ENCODE measurements at regions not wholly inside any gene's neighbourhood (a gene's known extent, or its start where the extent isn't known, plus 50 kb on each side); places are given as distances from the start of the nearest gene placed in this dataset.

GRCh38 chr18:75358928-75359327, 68.6 kb downstream of the SMIM21 start:
- H3K27ac Mint-ChIP-seq (ENCODE audit: unreplicated experiment) = no peak overlapping the region
- no peak for TF ChIP-seq CTCF (IDR thresholded peaks at IDR 0.05)
- peaks cover 6% of the 10 kb centered on the region for H3K27me3 Mint-ChIP-seq (ENCODE audit: unreplicated experiment)
- peak; percentile 53 for DNase-seq (ENCODE audit: extremely low spot score, unreplicated experiment)
- no peaks in the 10 kb centered on the region for H3K36me3 Mint-ChIP-seq (ENCODE audit: unreplicated experiment)
- H3K4me1 Mint-ChIP-seq (ENCODE audit: unreplicated experiment) = no peaks in the 10 kb centered on the region
- H3K4me3 Mint-ChIP-seq (ENCODE audit: unreplicated experiment) = no peak overlapping the region
- H3K9me3 Mint-ChIP-seq (ENCODE audit: unreplicated experiment) = peaks cover 11% of the 10 kb centered on the region

GRCh38 chr18:75353357-75353756, 74.1 kb downstream of the SMIM21 start:
- peak; percentile 46 for DNase-seq (ENCODE audit: extremely low spot score, unreplicated experiment)
- Mint-ChIP-seq H3K27ac (ENCODE audit: unreplicated experiment) (no peak overlapping the region), H3K9me3 (ENCODE audit: unreplicated experiment) (peaks cover 19% of the 10 kb centered on the region), H3K4me1 (ENCODE audit: unreplicated experiment) (no peaks in the 10 kb centered on the region), H3K36me3 (ENCODE audit: unreplicated experiment) (no peaks in the 10 kb centered on the region), H3K27me3 (ENCODE audit: unreplicated experiment) (no peaks in the 10 kb centered on the region), H3K4me3 (ENCODE audit: unreplicated experiment) (no peak overlapping the region)
- no peak for TF ChIP-seq CTCF (IDR thresholded peaks at IDR 0.05)

- no peak overlapping the region for H3K4me3 Mint-ChIP-seq (ENCODE audit: unreplicated experiment)
- peaks cover 14% of the 10 kb centered on the region for H3K9me3 Mint-ChIP-seq (ENCODE audit: unreplicated experiment)
- no peak for TF ChIP-seq CTCF (IDR thresholded peaks at IDR 0.05)
- no peaks in the 10 kb centered on the region for H3K27me3 Mint-ChIP-seq (ENCODE audit: unreplicated experiment)
- no peak overlapping the region for H3K27ac Mint-ChIP-seq (ENCODE audit: unreplicated experiment)
- DNase-seq (ENCODE audit: extremely low spot score, unreplicated experiment) = peak; percentile 54
- no peaks in the 10 kb centered on the region for H3K36me3 Mint-ChIP-seq (ENCODE audit: unreplicated experiment)
- H3K4me1 Mint-ChIP-seq (ENCODE audit: unreplicated experiment) = no peaks in the 10 kb centered on the region
Observed at GRCh38 chr18:75351409-75351808, 76.1 kb downstream of the SMIM21 start.

- Mint-ChIP-seq H3K27ac (ENCODE audit: unreplicated experiment) (no peak overlapping the region), H3K36me3 (ENCODE audit: unreplicated experiment) (no peaks in the 10 kb centered on the region), H3K9me3 (ENCODE audit: unreplicated experiment) (peaks cover 14% of the 10 kb centered on the region), H3K27me3 (ENCODE audit: unreplicated experiment) (no peaks in the 10 kb centered on the region), H3K4me1 (ENCODE audit: unreplicated experiment) (no peaks in the 10 kb centered on the region), H3K4me3 (ENCODE audit: unreplicated experiment) (no peak overlapping the region)
- no peak for TF ChIP-seq CTCF (IDR thresholded peaks at IDR 0.05)
- DNase-seq (ENCODE audit: extremely low spot score, unreplicated experiment) = no peak
Observed at GRCh38 chr18:75350857-75351256, 76.6 kb downstream of the SMIM21 start.

GRCh38 chr18:75350512-75350839, 77.0 kb downstream of the SMIM21 start:
- H3K36me3 Mint-ChIP-seq (ENCODE audit: unreplicated experiment) = no peaks in the 10 kb centered on the region
- DNase-seq (ENCODE audit: extremely low spot score, unreplicated experiment) = no peak
- no peak overlapping the region for H3K4me3 Mint-ChIP-seq (ENCODE audit: unreplicated experiment)
- H3K4me1 Mint-ChIP-seq (ENCODE audit: unreplicated experiment) = no peaks in the 10 kb centered on the region
- H3K9me3 Mint-ChIP-seq (ENCODE audit: unreplicated experiment) = peaks cover 14% of the 10 kb centered on the region
- no peaks in the 10 kb centered on the region for H3K27me3 Mint-ChIP-seq (ENCODE audit: unreplicated experiment)
- no peak for TF ChIP-seq CTCF (IDR thresholded peaks at IDR 0.05)
- no peak overlapping the region for H3K27ac Mint-ChIP-seq (ENCODE audit: unreplicated experiment)
